ENCODE measurements at regions not wholly inside any gene's neighbourhood (a gene's known extent, or its start where the extent isn't known, plus 50 kb on each side); places are given as distances from the start of the nearest gene placed in this dataset.
"Not testable (repeated sequence)": the region's sequence is repeated elsewhere in the genome, so short reads cannot be mapped to it uniquely, and the experiment has no call there.

- H3K4me3 ChIP-seq (ENCODE audit: low read length), result peak overlapping the region; percentile 77
- not testable (repeated sequence) for H3K4me1 ChIP-seq (ENCODE audit: insufficient read depth, low read length); H3K36me3 ChIP-seq (ENCODE audit: insufficient read depth, low read depth, low read length); H3K27ac ChIP-seq (ENCODE audit: low read length); H3K27me3 ChIP-seq (ENCODE audit: insufficient read depth, low read length); H3K9me3 ChIP-seq (ENCODE audit: insufficient read depth, low read depth, low read length)
- peak overlapping the region; percentile 88 for H3K9ac ChIP-seq (ENCODE audit: low read depth, low read length)
Measured at GRCh38 chr12:9284197-9284596, 76.0 kb upstream of the PZP start.

DNA sequence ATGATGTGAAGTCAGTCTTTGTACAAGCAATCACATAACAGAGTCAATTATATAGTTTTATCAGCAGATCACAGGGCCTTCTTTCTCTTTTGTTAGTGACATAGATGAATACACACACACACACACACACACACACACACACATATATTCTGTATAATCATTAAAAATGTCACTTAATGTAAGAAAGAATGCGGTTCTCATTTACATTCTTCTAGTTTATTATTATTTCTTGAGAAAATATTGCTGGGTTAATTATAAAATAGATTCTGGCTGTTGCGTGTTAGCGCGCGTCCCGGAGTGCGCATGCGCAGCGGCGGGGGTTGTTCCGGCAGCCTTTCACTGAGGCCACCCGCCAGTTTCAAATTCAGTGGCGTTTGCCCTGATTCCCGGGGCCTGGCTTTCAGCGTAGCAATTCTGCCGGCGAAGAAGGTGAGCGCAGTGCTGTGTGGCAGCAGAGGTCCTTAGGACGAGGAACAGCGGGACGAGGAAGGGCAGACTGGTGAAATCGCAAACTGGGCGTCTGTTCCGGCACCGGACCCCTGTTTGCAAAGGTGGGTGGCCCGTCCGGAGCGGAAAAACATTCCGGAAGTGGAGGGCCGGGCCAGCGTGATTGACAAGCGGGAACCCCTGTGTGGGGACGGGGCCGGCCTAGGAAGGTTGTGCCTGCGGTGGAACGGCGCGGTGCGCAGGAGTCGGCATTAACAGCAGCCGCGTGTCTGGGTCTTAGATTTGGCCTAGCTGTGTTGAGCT is 75.3 kb upstream of the PZP start:
- not testable (repeated sequence) for H3K9me3 ChIP-seq (ENCODE audit: insufficient read depth, low read depth, low read length); H3K4me1 ChIP-seq (ENCODE audit: insufficient read depth, low read length); H3K27me3 ChIP-seq (ENCODE audit: insufficient read depth, low read length); H3K36me3 ChIP-seq (ENCODE audit: insufficient read depth, low read depth, low read length)
- peak overlapping the region; percentile 77 for H3K4me3 ChIP-seq (ENCODE audit: low read length)
- H3K27ac ChIP-seq (ENCODE audit: low read length), result peak overlapping the region; percentile 87
- peak overlapping the region; percentile 88 for H3K9ac ChIP-seq (ENCODE audit: low read depth, low read length)

GRCh38 chr12:9276990-9277389 is 68.8 kb upstream of the PZP start:
- Histone ChIP-seq H3K36me3 (ENCODE audit: insufficient read depth, low read depth, low read length) (no peaks in the 10 kb centered on the region), H3K4me3 (ENCODE audit: low read length) (no peak overlapping the region), H3K9ac (ENCODE audit: low read depth, low read length) (no peak overlapping the region), H3K9me3 (ENCODE audit: insufficient read depth, low read depth, low read length) (no peaks in the 10 kb centered on the region), H3K27ac (ENCODE audit: low read length) (no peak overlapping the region), H3K27me3 (ENCODE audit: insufficient read depth, low read length) (no peaks in the 10 kb centered on the region), H3K4me1 (ENCODE audit: insufficient read depth, low read length) (no peaks in the 10 kb centered on the region)

- Histone ChIP-seq H3K27me3 (ENCODE audit: insufficient read depth, low read length) (no peaks in the 10 kb centered on the region), H3K9me3 (ENCODE audit: insufficient read depth, low read depth, low read length) (no peaks in the 10 kb centered on the region), H3K4me3 (ENCODE audit: low read length) (no peak overlapping the region), H3K4me1 (ENCODE audit: insufficient read depth, low read length) (no peaks in the 10 kb centered on the region), H3K27ac (ENCODE audit: low read length) (no peak overlapping the region), H3K9ac (ENCODE audit: low read depth, low read length) (no peak overlapping the region), H3K36me3 (ENCODE audit: insufficient read depth, low read depth, low read length) (no peaks in the 10 kb centered on the region)
Measured at GRCh38 chr12:9273276-9273675, 65.1 kb upstream of the PZP start.

DNA sequence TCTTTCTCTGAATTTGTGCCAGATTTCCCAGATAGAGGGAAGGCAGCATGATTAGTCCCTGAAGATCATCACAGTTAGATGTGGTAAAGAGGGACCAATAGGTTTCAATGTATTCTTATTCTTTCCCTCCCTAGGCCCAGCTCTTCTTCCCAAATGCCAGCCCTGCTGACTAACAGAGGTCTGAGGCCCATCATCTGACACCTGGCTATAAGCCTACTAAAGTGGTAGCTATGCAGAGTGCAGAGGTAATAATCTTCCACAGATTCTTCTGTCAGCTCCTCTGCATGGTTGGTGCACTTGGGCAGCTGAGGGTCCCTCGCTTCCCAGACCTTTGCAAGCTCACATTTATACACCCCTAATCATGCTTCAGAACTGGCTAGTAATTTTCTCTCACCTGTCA is 63.7 kb upstream of the PZP start:
- H3K27ac ChIP-seq (ENCODE audit: low read length), result no peak overlapping the region
- H3K9ac ChIP-seq (ENCODE audit: low read depth, low read length), result no peak overlapping the region
- H3K9me3 ChIP-seq (ENCODE audit: insufficient read depth, low read depth, low read length), result no peaks in the 10 kb centered on the region
- no peak overlapping the region for H3K4me3 ChIP-seq (ENCODE audit: low read length)
- H3K4me1 ChIP-seq (ENCODE audit: insufficient read depth, low read length), result no peaks in the 10 kb centered on the region
- H3K36me3 ChIP-seq (ENCODE audit: insufficient read depth, low read depth, low read length), result no peaks in the 10 kb centered on the region
- H3K27me3 ChIP-seq (ENCODE audit: insufficient read depth, low read length), result no peaks in the 10 kb centered on the region

DNA sequence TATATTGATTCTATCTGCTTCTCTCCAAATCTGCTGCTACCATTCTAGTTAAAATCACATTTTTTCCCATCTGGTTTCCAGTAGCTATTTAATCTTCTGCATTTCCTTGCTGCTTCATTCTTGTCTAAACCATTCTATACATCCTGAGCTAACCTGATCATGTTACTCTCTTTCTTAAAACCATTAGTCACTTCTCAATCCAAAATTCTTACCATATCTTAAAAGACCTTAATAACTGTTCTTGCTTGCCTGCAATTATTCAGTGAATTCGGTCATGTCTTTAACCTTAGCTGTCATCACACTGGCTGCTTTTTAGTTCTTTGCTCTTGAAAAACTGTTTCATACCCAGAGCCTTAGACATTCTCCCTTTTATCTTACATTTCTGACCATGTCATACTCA is 56.4 kb upstream of the PZP start:
- H3K4me3 ChIP-seq (ENCODE audit: low read length), result no peak overlapping the region
- no peaks in the 10 kb centered on the region for H3K4me1 ChIP-seq (ENCODE audit: insufficient read depth, low read length)
- no peak overlapping the region for H3K27ac ChIP-seq (ENCODE audit: low read length)
- H3K36me3 ChIP-seq (ENCODE audit: insufficient read depth, low read depth, low read length), result no peaks in the 10 kb centered on the region
- H3K9ac ChIP-seq (ENCODE audit: low read depth, low read length), result no peak overlapping the region
- no peaks in the 10 kb centered on the region for H3K9me3 ChIP-seq (ENCODE audit: insufficient read depth, low read depth, low read length)
- H3K27me3 ChIP-seq (ENCODE audit: insufficient read depth, low read length), result no peaks in the 10 kb centered on the region

- Histone ChIP-seq H3K4me3 (ENCODE audit: low read length) (no peak overlapping the region), H3K27ac (ENCODE audit: low read length) (no peak overlapping the region), H3K27me3 (ENCODE audit: insufficient read depth, low read length) (no peaks in the 10 kb centered on the region), H3K9ac (ENCODE audit: low read depth, low read length) (no peak overlapping the region), H3K4me1 (ENCODE audit: insufficient read depth, low read length) (peaks cover 11% of the 10 kb centered on the region), H3K36me3 (ENCODE audit: insufficient read depth, low read depth, low read length) (no peaks in the 10 kb centered on the region), H3K9me3 (ENCODE audit: insufficient read depth, low read depth, low read length) (no peaks in the 10 kb centered on the region)
Measured at GRCh38 chr12:9260931-9261330, 52.7 kb upstream of the PZP start.

GRCh38 chr12:9258676-9259075 is 50.5 kb upstream of the PZP start:
- Histone ChIP-seq H3K36me3 (ENCODE audit: insufficient read depth, low read depth, low read length) (no peaks in the 10 kb centered on the region), H3K4me1 (ENCODE audit: insufficient read depth, low read length) (peaks cover 18% of the 10 kb centered on the region), H3K27ac (ENCODE audit: low read length) (no peak overlapping the region), H3K4me3 (ENCODE audit: low read length) (no peak overlapping the region), H3K9me3 (ENCODE audit: insufficient read depth, low read depth, low read length) (no peaks in the 10 kb centered on the region), H3K27me3 (ENCODE audit: insufficient read depth, low read length) (no peaks in the 10 kb centered on the region), H3K9ac (ENCODE audit: low read depth, low read length) (no peak overlapping the region)
